VCaP (cell line): ENCODE measurements at regions not wholly inside any gene's neighbourhood (a gene's known extent, or its start where the extent isn't known, plus 50 kb on each side); places are given as distances from the start of the nearest gene placed in this dataset.

Experiments used
- H3K27ac ChIP-seq: fragments of 450-650 bp; 2 replicates; pipeline ENCODE4 v1.5.1; 2017
- CTCF ChIP-seq: fragments of 450-650 bp; conservative IDR thresholded peaks from 2 replicates; pipeline ENCODE4 v1.5.1; 2017; ENCODE audit warnings: mild to moderate bottlenecking, moderate library complexity

GRCh38 chr1:30411206-30411605, 312.2 kb downstream of the MATN1 start:
- TF ChIP-seq CTCF, result no peak
- no peak overlapping the region for H3K27ac ChIP-seq

GRCh38 chr1:30410153-30410851, 313.1 kb downstream of the MATN1 start:
- TF ChIP-seq CTCF, result no peak
- no peak overlapping the region for H3K27ac ChIP-seq

GRCh38 chr1:30409476-30410152, 313.8 kb downstream of the MATN1 start:
- no peak overlapping the region for H3K27ac ChIP-seq
- TF ChIP-seq CTCF, result no peak

- H3K27ac ChIP-seq, result no peak overlapping the region
- no peak for TF ChIP-seq CTCF
Measured at GRCh38 chr1:30407865-30408580, 315.4 kb downstream of the MATN1 start.

GRCh38 chr1:30406996-30407864, 316.2 kb downstream of the MATN1 start:
- no peak overlapping the region for H3K27ac ChIP-seq
- no peak for TF ChIP-seq CTCF

GRCh38 chr1:30405631-30406212, 317.7 kb downstream of the MATN1 start:
- no peak for TF ChIP-seq CTCF
- H3K27ac ChIP-seq, result no peak overlapping the region
